K562 (cell line): ENCODE measurements at regions not wholly inside any gene's neighbourhood (a gene's known extent, or its start where the extent isn't known, plus 50 kb on each side); places are given as distances from the start of the nearest gene placed in this dataset.

Experiments
- ATAC-seq: fragments of 200-7000 bp; cut with Tn5 transposase; 3 replicates; pipeline ENCODE4 v1.9.1; 2020; ENCODE audit warnings: moderate library complexity
- BruUV-seq: library from RNA; stranded (reverse); fragments of 400-500 nt; replicated peaks from 2 replicates; lab custom pipeline; 2021; lab: Mats Ljungman, UMichigan
- CTCF ChIA-PET: fragments of 300-600 bp; formaldehyde crosslinking; extraction: SDS; loops from one replicate; lab custom pipeline; 2021; ENCODE audit warnings: low intra/inter-chr PET ratio; lab: Yijun Ruan, JAX
- POLR2A ChIA-PET: fragments of 300-600, 350-650 bp; sonication (Branson Sonifier 250); formaldehyde crosslinking; extraction: SDS; loops from one replicate; lab custom pipeline; 2021; ENCODE audit warnings: antibody characterized with exemption, inconsistent platforms; lab: Yijun Ruan, JAX
- DNase-seq, 4 experiments: peaks; one replicate each; pipeline versions ENCODE4 v3.0.0 to v3.0.0-alpha.2; 2011 to 2018; ENCODE audit warnings: low spot score in 3 of 4, mixed read lengths in 3 of 4; ENCODE audit errors: extremely low read depth in 1 of 4
- FAIRE-seq: peaks from 2 replicates; lab custom pipeline; 2011; peaks lifted over from hg19 to GRCh38; lab: Jason Lieb, UNC
- H2AFZ ChIP-seq: 2 replicates; pipeline ENCODE4 v1.6.0; 2011; ENCODE audit warnings: low read depth, low read length, control low read depth, inconsistent platforms
- H3K27ac ChIP-seq: fragments of 200-600 bp; 3 replicates; pipeline ENCODE4 v1.8.0; 2011; ENCODE audit warnings: low read depth, mild to moderate bottlenecking, control low read depth, inconsistent platforms, low read length, moderate library complexity, mixed read lengths; ENCODE audit errors: extremely low read depth
- H3K27me3 ChIP-seq, 2 experiments: fragments of 300-600 bp in 1 of 2; 2 replicates in 1 of 2; 3 replicates in 1 of 2; pipeline versions ENCODE4 v1.6.0 to v1.8.0; 2011; ENCODE audit warnings: inconsistent platforms in 2 of 2, low read length in 2 of 2, mild to moderate bottlenecking in 1 of 2, mixed read lengths in 1 of 2, moderate library complexity in 1 of 2; ENCODE audit not compliant: control insufficient read depth in 2 of 2, insufficient read depth in 2 of 2
- H3K36me3 ChIP-seq: fragments of 300-600 bp; 3 replicates; pipeline ENCODE4 v1.8.0; 2011; ENCODE audit warnings: mild to moderate bottlenecking, low read length, inconsistent platforms; ENCODE audit not compliant: control insufficient read depth, insufficient read depth
- H3K4me1 ChIP-seq, 2 experiments: fragments of 200-600 bp in 1 of 2; replicated peaks in 1 of 2; 2 replicates in 1 of 2; 3 replicates in 1 of 2; pipeline versions ENCODE4 v1.5.1 to v1.8.0; 2011; ENCODE audit warnings: inconsistent platforms in 2 of 2, low read length in 2 of 2, mild to moderate bottlenecking in 1 of 2, mixed read lengths in 1 of 2, moderate library complexity in 1 of 2; ENCODE audit not compliant: control insufficient read depth in 2 of 2, insufficient read depth in 2 of 2
- H3K4me2 ChIP-seq: 2 replicates; pipeline ENCODE4 v1.6.1; 2011; ENCODE audit warnings: low read length, control low read depth, inconsistent platforms, mixed read lengths; ENCODE audit not compliant: insufficient read depth
- H3K4me3 ChIP-seq: fragments of 200-600 bp; sonication (generic), shearing (Covaris generic); 2 replicates; pipeline ENCODE4 v1.5.1; 2016; ENCODE audit warnings: control low read depth, inconsistent platforms
- H3K79me2 ChIP-seq: fragments of 200-600 bp; 3 replicates; pipeline ENCODE4 v1.8.0; 2011; ENCODE audit warnings: low read length, inconsistent platforms; ENCODE audit not compliant: control insufficient read depth, insufficient read depth
- H3K9ac ChIP-seq, 2 experiments: 2 replicates each; pipeline versions ENCODE4 v1.6.0 to v1.6.1; 2011; ENCODE audit warnings: low read depth in 2 of 2, low read length in 2 of 2, control low read depth in 1 of 2, inconsistent platforms in 1 of 2, mild to moderate bottlenecking in 1 of 2, mixed read lengths in 1 of 2; ENCODE audit not compliant: insufficient read depth in 1 of 2
- H3K9me1 ChIP-seq: one replicate; pipeline ENCODE4 v1.6.0; 2011; ENCODE audit warnings: inconsistent platforms, mild to moderate bottlenecking, low read length, moderate library complexity; ENCODE audit not compliant: control insufficient read depth, insufficient read depth
- H3K9me3 ChIP-seq: replicated peaks from 2 replicates; pipeline ENCODE4 v1.5.1; 2011; ENCODE audit warnings: low read depth, low read length, inconsistent platforms; ENCODE audit not compliant: control insufficient read depth, insufficient read depth
- H4K20me1 ChIP-seq: replicated peaks from 2 replicates; pipeline ENCODE4 v1.6.1; 2011; ENCODE audit warnings: low read length, inconsistent platforms, mixed read lengths; ENCODE audit not compliant: control insufficient read depth, insufficient read depth
- MGA ChIP-seq: fragments of 450-650 bp; IDR thresholded peaks from 2 replicates; pipeline ENCODE4 v1.6.1; 2016; ENCODE audit warnings: mild to moderate bottlenecking, moderate library complexity
- MYC ChIP-seq, 2 experiments: fragments of 250-450 bp in 1 of 2; sonication (Bioruptor Pico) in 1 of 2; IDR thresholded peaks; 2 replicates each; pipeline versions ENCODE4 v1.5.1 to v1.6.1; 2012 to 2021; ENCODE audit warnings: low read depth in 2 of 2, borderline replicate concordance in 1 of 2, improper control_type of control experiment in 1 of 2, low read length in 1 of 2, mild to moderate bottlenecking in 1 of 2, moderate library complexity in 1 of 2
- PRPF4 ChIP-seq: fragments of 200-400 bp; formaldehyde crosslinking; IDR thresholded peaks from one replicate; pipeline ENCODE4 v1.6.1; 2017; ENCODE audit warnings: low read length, low read depth, mild to moderate bottlenecking; ENCODE audit not compliant: insufficient read depth, poor library complexity, severe bottlenecking
- RFX5 ChIP-seq: IDR thresholded peaks from 2 replicates; pipeline ENCODE4 v1.6.1; 2011; ENCODE audit warnings: low read depth, mild to moderate bottlenecking, improper control_type of control experiment, low read length
- TARDBP ChIP-seq: fragments of 450-650 bp; IDR thresholded peaks from 2 replicates; pipeline ENCODE4 v1.6.1; 2016
- ZNF668 ChIP-seq: fragments of 250-450 bp; sonication (Bioruptor Pico); IDR thresholded peaks from 2 replicates; pipeline ENCODE4 v1.8.0; 2022; ENCODE audit warnings: mild to moderate bottlenecking, inconsistent platforms
- WGBS: fragments of 100-300 bp; shearing (Covaris generic); methylation state at CpG from one replicate; pipeline ENCODE4 v1.1.6; 2016; ENCODE audit warnings: low coverage, mixed read lengths; ENCODE audit not compliant: insufficient coverage; ENCODE audit errors: missing lambda C conversion rate; 5-methylcytosine and 5-hydroxymethylcytosine counted together
- in situ Hi-C: fragments of 300-500 bp; cut with MboI; formaldehyde crosslinking; loops from 4 replicates; pipeline ENCODE4 v1.15.0; 2018; ENCODE audit warnings: inconsistent platforms, mixed read lengths
- intact Hi-C: fragments of 100-400 bp; cut with micrococcal nuclease; formaldehyde crosslinking; loops from 2 replicates; pipeline ENCODE4 v1.14.2; 2022
- TF ChIP-seq, protein P1 (sequence below): fragments of 450-650 bp; conservative IDR thresholded peaks from 2 replicates; pipeline ENCODE4 v1.6.1; 2016; ENCODE audit warnings: missing genetic modification characterization, low read depth, mild to moderate bottlenecking, control low read depth, missing compliant biosample characterization
- TF ChIP-seq, protein P2 (sequence below): fragments of 450-650 bp; IDR thresholded peaks from 2 replicates; pipeline ENCODE4 v1.7.0; 2016; ENCODE audit warnings: borderline replicate concordance

DNA sequence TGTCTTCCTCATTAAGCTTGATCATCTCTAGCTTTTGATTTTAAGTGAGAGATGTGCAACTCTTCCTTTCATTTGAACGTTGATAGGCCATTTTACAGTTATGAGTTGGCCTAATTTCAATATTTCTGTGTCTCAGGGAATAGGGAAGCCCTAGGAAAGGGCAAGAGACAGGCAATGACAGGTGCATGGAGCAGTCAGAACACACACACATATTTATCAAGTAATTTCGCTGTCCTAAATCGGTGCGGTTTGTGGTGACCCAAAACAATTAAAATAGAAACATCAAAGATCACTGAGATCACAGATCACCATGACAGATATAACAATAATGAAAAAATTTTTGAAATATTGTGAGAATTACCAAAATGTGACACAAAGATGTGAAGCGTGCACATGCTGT lies 87.7 kb upstream of the LSM6 start:
- Histone ChIP-seq H2AFZ (no peak overlapping the region), H3K4me3 (no peak overlapping the region), H3K4me1 (no peaks in the 10 kb centered on the region), H3K4me2 (no peak overlapping the region), H3K9me3 (no peaks in the 10 kb centered on the region), H3K9ac (no peak overlapping the region), H3K9me1 (no peaks in the 10 kb centered on the region), H3K27me3 (no peaks in the 10 kb centered on the region), H3K79me2 (no peaks in the 10 kb centered on the region), H3K36me3 (no peaks in the 10 kb centered on the region), H4K20me1 (no peaks in the 10 kb centered on the region), H3K27ac (no peak overlapping the region)
- POLR2A ChIA-PET = no interaction called here
- no TSS peak for BruUV-seq
- in situ Hi-C loops = no loop called here
- CTCF ChIA-PET = no interaction called here
- 1% methylated on average over 5 of the region's 5 CpGs for WGBS
- ATAC-seq = no peak
- intact Hi-C loops = no loop called here
- no peak for FAIRE-seq
- DNase-seq = no peak
- TF ChIP-seq, protein P1, sequence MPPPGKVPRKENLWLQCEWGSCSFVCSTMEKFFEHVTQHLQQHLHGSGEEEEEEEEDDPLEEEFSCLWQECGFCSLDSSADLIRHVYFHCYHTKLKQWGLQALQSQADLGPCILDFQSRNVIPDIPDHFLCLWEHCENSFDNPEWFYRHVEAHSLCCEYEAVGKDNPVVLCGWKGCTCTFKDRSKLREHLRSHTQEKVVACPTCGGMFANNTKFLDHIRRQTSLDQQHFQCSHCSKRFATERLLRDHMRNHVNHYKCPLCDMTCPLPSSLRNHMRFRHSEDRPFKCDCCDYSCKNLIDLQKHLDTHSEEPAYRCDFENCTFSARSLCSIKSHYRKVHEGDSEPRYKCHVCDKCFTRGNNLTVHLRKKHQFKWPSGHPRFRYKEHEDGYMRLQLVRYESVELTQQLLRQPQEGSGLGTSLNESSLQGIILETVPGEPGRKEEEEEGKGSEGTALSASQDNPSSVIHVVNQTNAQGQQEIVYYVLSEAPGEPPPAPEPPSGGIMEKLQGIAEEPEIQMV = no peak
- TF ChIP-seq RFX5 = no peak
- TF ChIP-seq, protein P2, sequence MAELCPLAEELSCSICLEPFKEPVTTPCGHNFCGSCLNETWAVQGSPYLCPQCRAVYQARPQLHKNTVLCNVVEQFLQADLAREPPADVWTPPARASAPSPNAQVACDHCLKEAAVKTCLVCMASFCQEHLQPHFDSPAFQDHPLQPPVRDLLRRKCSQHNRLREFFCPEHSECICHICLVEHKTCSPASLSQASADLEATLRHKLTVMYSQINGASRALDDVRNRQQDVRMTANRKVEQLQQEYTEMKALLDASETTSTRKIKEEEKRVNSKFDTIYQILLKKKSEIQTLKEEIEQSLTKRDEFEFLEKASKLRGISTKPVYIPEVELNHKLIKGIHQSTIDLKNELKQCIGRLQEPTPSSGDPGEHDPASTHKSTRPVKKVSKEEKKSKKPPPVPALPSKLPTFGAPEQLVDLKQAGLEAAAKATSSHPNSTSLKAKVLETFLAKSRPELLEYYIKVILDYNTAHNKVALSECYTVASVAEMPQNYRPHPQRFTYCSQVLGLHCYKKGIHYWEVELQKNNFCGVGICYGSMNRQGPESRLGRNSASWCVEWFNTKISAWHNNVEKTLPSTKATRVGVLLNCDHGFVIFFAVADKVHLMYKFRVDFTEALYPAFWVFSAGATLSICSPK = no peak
- no peak for TF ChIP-seq ZNF668 (CRISPR knock-in tag)
- TF ChIP-seq MYC (IDR thresholded peaks at IDR 0.05; ENCODE audit: low read depth, low read length) = no peak
- TF ChIP-seq MYC (CRISPR knock-in tag; IDR thresholded peaks at IDR 0.05; ENCODE audit: borderline replicate concordance, low read depth) = no peak
- TF ChIP-seq TARDBP = no peak
- TF ChIP-seq MGA = no peak
- no peak for TF ChIP-seq PRPF4
